ENCODE measurements at regions not wholly inside any gene's neighbourhood (a gene's known extent, or its start where the extent isn't known, plus 50 kb on each side); places are given as distances from the start of the nearest gene placed in this dataset.

DNA sequence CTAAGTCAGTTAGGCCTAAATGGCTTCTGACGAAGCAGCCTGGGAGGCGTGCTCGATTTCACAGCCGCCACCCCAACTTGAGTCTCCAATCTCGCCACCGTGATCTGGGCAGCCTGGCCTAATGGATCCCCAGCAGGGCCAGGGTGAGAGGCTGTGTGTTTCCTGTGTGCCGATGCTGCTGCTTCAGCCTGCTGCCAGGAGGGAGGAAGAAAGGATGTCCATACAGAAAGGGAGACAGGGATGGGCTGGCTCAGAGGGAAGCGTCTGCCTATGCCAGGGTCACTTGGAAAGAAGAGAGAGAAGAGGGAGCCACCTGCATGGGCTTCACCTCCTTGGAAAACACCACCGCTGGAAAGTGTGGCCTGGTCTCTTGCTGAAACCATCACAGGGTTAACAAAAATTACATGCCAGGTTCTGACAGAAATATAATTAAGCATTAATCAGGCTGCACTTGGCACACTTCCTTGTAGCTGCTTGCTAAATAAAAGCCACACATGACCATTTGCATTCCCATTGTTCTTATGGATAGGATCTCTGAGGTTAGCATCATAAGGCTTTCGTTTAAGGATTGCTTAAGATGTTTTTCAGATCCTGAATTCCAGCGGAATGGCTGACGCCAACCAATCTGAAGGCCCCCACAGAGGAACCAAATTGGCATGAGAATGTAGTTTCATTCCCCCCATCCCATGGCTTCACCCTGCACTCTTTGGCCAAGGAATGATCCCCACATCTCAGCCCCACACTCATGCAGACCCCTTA lies 108.8 kb upstream of the SLC1A4 start:
- Histone ChIP-seq H3K4me2 (ENCODE audit: low read depth, low read length) (no peak overlapping the region), H3K27me3 (ENCODE audit: control insufficient read depth, insufficient read depth, low read length) (peaks cover 30% of the 10 kb centered on the region), H3K79me1 (ENCODE audit: low read depth in 1 of 2, low read length in 2 of 2) (no peaks in the 10 kb centered on the region), H3K14ac (replicated peaks; ENCODE audit: low read depth, low read length) (no peak overlapping the region), H2AK9ac (replicated peaks; ENCODE audit: low read depth, low read length, poor library complexity) (no peak overlapping the region), H2BK120ac (ENCODE audit: low read depth, low read length) (no peak overlapping the region), H3K4me3 (ENCODE audit: insufficient read depth, low read depth, low read length) (no peak overlapping the region), H3K4ac (ENCODE audit: low read depth, low read length) (no peak overlapping the region), H2BK5ac (ENCODE audit: low read depth, low read length, poor library complexity, severe bottlenecking) (no peak overlapping the region), H3K27ac (ENCODE audit: insufficient read depth, low read length) (no peak overlapping the region), H3K9me1 (ENCODE audit: insufficient read depth, low read length) (peaks cover 6% of the 10 kb centered on the region; the same call in 1 of the 2 replicates), H2AK5ac (ENCODE audit: low read depth, low read length) (no peak overlapping the region), H4K5ac (ENCODE audit: low read depth, low read length) (no peak overlapping the region), H4K8ac (ENCODE audit: low read depth in 2 of 2, low read length in 2 of 2) (no peak overlapping the region), H3K23ac (ENCODE audit: low read depth, low read length) (no peak overlapping the region), H3K36me3 (ENCODE audit: control insufficient read depth, insufficient read depth, low read length) (no peaks in the 10 kb centered on the region), H2AFZ (replicated peaks; ENCODE audit: low read length, poor library complexity) (no peak overlapping the region), H4K91ac (ENCODE audit: insufficient read depth, low read depth, low read length) (no peak overlapping the region), H4K20me1 (ENCODE audit: insufficient read depth, low read length) (no peaks in the 10 kb centered on the region), H3K56ac (ENCODE audit: extremely low read depth, insufficient read depth, low read length) (no peak overlapping the region), H3K18ac (ENCODE audit: low read depth, low read length) (no peak overlapping the region), H2BK20ac (ENCODE audit: low read depth, low read length) (no peak overlapping the region), H3K9ac (ENCODE audit: low read depth, low read length) (no peak overlapping the region), H2BK15ac (ENCODE audit: low read depth, low read length) (no peak overlapping the region), H3K4me1 (ENCODE audit: control insufficient read depth, insufficient read depth, low read length) (peaks cover 5% of the 10 kb centered on the region), H3K9me3 (ENCODE audit: control insufficient read depth, insufficient read depth, low read length) (no peaks in the 10 kb centered on the region)
- DNase-seq (no peak), ATAC-seq (ENCODE audit: low read depth) (no peak)
- WGBS, 2 experiments (ENCODE audit: extremely low coverage in 2 of 2, insufficient read length in 1 of 2) = 83% methylated on average over 1 of the region's 12 CpGs; no CpG with 5 or more reads in 1 of the 2 experiments
- intact Hi-C loops (cut with micrococcal nuclease) = no loop called here
- ChIA-PET CTCF (no interaction called here), POLR2A (ENCODE audit: unreplicated experiment) (no interaction called here)
- no TSS peak for BruUV-seq (replicated peaks)
- dilution Hi-C loops (cut with HindIII; ENCODE audit: low sequenced_read_pairs, unreplicated experiment) = no loop called here
- in situ Hi-C loops (cut with MboI; ENCODE audit: low sequenced_read_pairs) = loop anchor here (25.0 kb wide), 1 partner anchor 843 kb away; no protein-coding TSS in a partner anchor
- TF ChIP-seq RCOR1 (IDR thresholded peaks at IDR 0.05; ENCODE audit: insufficient replicate concordance, low read length) = no peak
- TF ChIP-seq MXI1 (IDR thresholded peaks at IDR 0.05; ENCODE audit: borderline replicate concordance, low read depth, low read length) = no peak
- TF ChIP-seq SMC3 (IDR thresholded peaks at IDR 0.05; ENCODE audit: low read depth, low read length) = no peak
- no peak for TF ChIP-seq BHLHE40 (IDR thresholded peaks at IDR 0.05; ENCODE audit: low read depth, low read length)
- no peak for TF ChIP-seq FOS (IDR thresholded peaks at IDR 0.05; ENCODE audit: low read depth, low read length)
- TF ChIP-seq CHD1 (IDR thresholded peaks at IDR 0.05; ENCODE audit: low read depth, low read length) = no peak
- TF ChIP-seq CEBPB (IDR thresholded peaks at IDR 0.05; ENCODE audit: low read depth, low read length) = no peak
- TF ChIP-seq, protein P1, sequence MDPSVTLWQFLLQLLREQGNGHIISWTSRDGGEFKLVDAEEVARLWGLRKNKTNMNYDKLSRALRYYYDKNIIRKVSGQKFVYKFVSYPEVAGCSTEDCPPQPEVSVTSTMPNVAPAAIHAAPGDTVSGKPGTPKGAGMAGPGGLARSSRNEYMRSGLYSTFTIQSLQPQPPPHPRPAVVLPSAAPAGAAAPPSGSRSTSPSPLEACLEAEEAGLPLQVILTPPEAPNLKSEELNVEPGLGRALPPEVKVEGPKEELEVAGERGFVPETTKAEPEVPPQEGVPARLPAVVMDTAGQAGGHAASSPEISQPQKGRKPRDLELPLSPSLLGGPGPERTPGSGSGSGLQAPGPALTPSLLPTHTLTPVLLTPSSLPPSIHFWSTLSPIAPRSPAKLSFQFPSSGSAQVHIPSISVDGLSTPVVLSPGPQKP (IDR thresholded peaks at IDR 0.05; ENCODE audit: borderline replicate concordance, low read depth, low read length) = no peak
- no peak for TF ChIP-seq NFE2L2 (IDR thresholded peaks at IDR 0.05; ENCODE audit: low read depth, low read length)
- TF ChIP-seq, protein P2, sequence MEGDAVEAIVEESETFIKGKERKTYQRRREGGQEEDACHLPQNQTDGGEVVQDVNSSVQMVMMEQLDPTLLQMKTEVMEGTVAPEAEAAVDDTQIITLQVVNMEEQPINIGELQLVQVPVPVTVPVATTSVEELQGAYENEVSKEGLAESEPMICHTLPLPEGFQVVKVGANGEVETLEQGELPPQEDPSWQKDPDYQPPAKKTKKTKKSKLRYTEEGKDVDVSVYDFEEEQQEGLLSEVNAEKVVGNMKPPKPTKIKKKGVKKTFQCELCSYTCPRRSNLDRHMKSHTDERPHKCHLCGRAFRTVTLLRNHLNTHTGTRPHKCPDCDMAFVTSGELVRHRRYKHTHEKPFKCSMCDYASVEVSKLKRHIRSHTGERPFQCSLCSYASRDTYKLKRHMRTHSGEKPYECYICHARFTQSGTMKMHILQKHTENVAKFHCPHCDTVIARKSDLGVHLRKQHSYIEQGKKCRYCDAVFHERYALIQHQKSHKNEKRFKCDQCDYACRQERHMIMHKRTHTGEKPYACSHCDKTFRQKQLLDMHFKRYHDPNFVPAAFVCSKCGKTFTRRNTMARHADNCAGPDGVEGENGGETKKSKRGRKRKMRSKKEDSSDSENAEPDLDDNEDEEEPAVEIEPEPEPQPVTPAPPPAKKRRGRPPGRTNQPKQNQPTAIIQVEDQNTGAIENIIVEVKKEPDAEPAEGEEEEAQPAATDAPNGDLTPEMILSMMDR (conservative IDR thresholded peaks at IDR 0.05; ENCODE audit: low read depth, low read length) = no peak
- TF ChIP-seq MAFK (IDR thresholded peaks at IDR 0.05; ENCODE audit: low read depth, low read length) = no peak
- TF ChIP-seq, protein P3, sequence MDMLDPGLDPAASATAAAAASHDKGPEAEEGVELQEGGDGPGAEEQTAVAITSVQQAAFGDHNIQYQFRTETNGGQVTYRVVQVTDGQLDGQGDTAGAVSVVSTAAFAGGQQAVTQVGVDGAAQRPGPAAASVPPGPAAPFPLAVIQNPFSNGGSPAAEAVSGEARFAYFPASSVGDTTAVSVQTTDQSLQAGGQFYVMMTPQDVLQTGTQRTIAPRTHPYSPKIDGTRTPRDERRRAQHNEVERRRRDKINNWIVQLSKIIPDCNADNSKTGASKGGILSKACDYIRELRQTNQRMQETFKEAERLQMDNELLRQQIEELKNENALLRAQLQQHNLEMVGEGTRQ (IDR thresholded peaks at IDR 0.05; ENCODE audit: low read depth, low read length) = no peak
- TF ChIP-seq RFX5 (IDR thresholded peaks at IDR 0.05; ENCODE audit: low read depth, low read length) = no peak
- TF ChIP-seq RAD21 (IDR thresholded peaks at IDR 0.05; ENCODE audit: low read length) = no peak
- no peak for TF ChIP-seq POLR2A (IDR thresholded peaks at IDR 0.05; ENCODE audit: low read depth, low read length)
- no peak for TF ChIP-seq MAZ (IDR thresholded peaks at IDR 0.05; ENCODE audit: borderline replicate concordance, low read depth, low read length)

Measured in IMR-90 (cell line).